22Rv1 (cell line): ENCODE measurements at regions not wholly inside any gene's neighbourhood (a gene's known extent, or its start where the extent isn't known, plus 50 kb on each side); places are given as distances from the start of the nearest gene placed in this dataset.

ENCODE experiments used
- CTCF ChIP-seq: fragments of 450-650 bp; IDR thresholded peaks from 2 replicates; pipeline ENCODE4 v1.5.1; 2017; ENCODE audit warnings: mild to moderate bottlenecking
- ZFX ChIP-seq: fragments of 450-650 bp; IDR thresholded peaks from 2 replicates; pipeline ENCODE4 v1.6.1; 2017; ENCODE audit warnings: antibody characterized with exemption, borderline replicate concordance

GRCh38 chr1:47662068-47662467 lies 224.2 kb downstream of the FOXD2 start:
- TF ChIP-seq CTCF (no peak), ZFX (no peak)
